Prostate gland (tissue), 2 donors: ENCODE measurements at regions not wholly inside any gene's neighbourhood (a gene's known extent, or its start where the extent isn't known, plus 50 kb on each side); places are given as distances from the start of the nearest gene placed in this dataset.

Experiments used
- DNase-seq: peaks from one replicate; pipeline ENCODE4 v3.0.0-alpha.2; 2019; ENCODE audit warnings: low spot score
- H3K27ac ChIP-seq, 2 donors: fragments of 200-600 bp; sonication (generic); 2 replicates each; pipeline ENCODE4 v1.5.1; 2017 to 2019
- H3K27me3 ChIP-seq: fragments of 200-600 bp; sonication (generic); replicated peaks from 2 replicates; pipeline ENCODE4 v1.5.1; 2019; ENCODE audit not compliant: insufficient read depth
- H3K36me3 ChIP-seq, 2 donors: fragments of 200-600 bp; sonication (generic); 1 replicate in 1 of 2; 2 replicates in 1 of 2; pipeline versions ENCODE4 v1.5.1 to v1.8.1; 2017 to 2019
- H3K4me1 ChIP-seq: fragments of 200-600 bp; sonication (generic); replicated peaks from 2 replicates; pipeline ENCODE4 v1.5.1; 2019
- H3K4me3 ChIP-seq, 2 donors: fragments of 200-600 bp; sonication (generic); 2 replicates each; pipeline ENCODE4 v1.5.1; 2017 to 2019
- H3K9me3 ChIP-seq: fragments of 200-600 bp; sonication (generic); 2 replicates; pipeline ENCODE4 v1.5.1; 2017
- POLR2A ChIP-seq: fragments of 450-650 bp; IDR thresholded peaks from one replicate; pipeline ENCODE4 v1.6.1; 2016; ENCODE audit warnings: antibody characterized with exemption, mild to moderate bottlenecking
- POLR2AphosphoS5 ChIP-seq: sonication (generic); formaldehyde crosslinking; IDR thresholded peaks from one replicate; pipeline ENCODE4 v1.6.1; 2017; ENCODE audit warnings: antibody characterized with exemption
- WGBS: methylation state at CpG from one replicate; pipeline ENCODE4 v1.1.5; 2018; 5-methylcytosine and 5-hydroxymethylcytosine counted together
- intact Hi-C: fragments of 100-400 bp; cut with DNase I; formaldehyde crosslinking; loops from one replicate; pipeline ENCODE4 v1.14.2; 2022
- TF ChIP-seq, protein P1 (sequence below), 4 experiments: fragments of 200-600 bp in 2 of 4; fragments of 450-650 bp in 2 of 4; sonication (generic) in 2 of 4; IDR thresholded peaks; 1 replicate in 3 of 4; 2 replicates in 1 of 4; pipeline ENCODE4 v1.5.1; 2016 to 2019; ENCODE audit warnings: antibody characterized with exemption in 4 of 4, mild to moderate bottlenecking in 2 of 4, moderate library complexity in 2 of 4

DNA sequence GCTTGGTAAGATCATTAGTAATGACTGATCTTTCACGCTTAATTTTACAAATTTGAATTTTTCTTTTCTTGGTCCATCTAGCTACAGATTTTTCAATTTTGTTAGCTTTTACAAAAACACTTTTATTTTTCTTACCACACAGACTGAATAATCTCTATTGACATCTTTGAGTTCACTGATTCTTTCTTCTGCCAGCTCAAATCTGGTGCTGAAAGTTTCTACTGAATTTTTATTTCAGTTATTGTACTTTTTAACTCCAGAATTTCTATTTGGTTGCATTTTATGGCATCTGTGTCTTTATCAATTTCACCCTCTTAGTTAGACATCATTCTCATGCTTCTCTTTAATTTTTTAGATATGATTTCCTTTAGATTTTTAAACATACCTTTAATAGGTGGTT lies 584.7 kb downstream of the LMO4 start:
- Histone ChIP-seq H3K36me3 (no peaks in the 10 kb centered on the region), H3K9me3 (no peaks in the 10 kb centered on the region), H3K27me3 (no peaks in the 10 kb centered on the region), H3K4me3 (no peak overlapping the region), H3K4me1 (no peaks in the 10 kb centered on the region), H3K27ac (no peak overlapping the region)
- 97% methylated on average over 1 of the region's 1 CpG for WGBS
- TF ChIP-seq POLR2A (no peak), POLR2AphosphoS5 (no peak)
- TF ChIP-seq, protein P1, sequence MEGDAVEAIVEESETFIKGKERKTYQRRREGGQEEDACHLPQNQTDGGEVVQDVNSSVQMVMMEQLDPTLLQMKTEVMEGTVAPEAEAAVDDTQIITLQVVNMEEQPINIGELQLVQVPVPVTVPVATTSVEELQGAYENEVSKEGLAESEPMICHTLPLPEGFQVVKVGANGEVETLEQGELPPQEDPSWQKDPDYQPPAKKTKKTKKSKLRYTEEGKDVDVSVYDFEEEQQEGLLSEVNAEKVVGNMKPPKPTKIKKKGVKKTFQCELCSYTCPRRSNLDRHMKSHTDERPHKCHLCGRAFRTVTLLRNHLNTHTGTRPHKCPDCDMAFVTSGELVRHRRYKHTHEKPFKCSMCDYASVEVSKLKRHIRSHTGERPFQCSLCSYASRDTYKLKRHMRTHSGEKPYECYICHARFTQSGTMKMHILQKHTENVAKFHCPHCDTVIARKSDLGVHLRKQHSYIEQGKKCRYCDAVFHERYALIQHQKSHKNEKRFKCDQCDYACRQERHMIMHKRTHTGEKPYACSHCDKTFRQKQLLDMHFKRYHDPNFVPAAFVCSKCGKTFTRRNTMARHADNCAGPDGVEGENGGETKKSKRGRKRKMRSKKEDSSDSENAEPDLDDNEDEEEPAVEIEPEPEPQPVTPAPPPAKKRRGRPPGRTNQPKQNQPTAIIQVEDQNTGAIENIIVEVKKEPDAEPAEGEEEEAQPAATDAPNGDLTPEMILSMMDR (IDR thresholded peaks at IDR 0.05): no peak
- no peak for DNase-seq
- intact Hi-C loops: no loop called here

DNA sequence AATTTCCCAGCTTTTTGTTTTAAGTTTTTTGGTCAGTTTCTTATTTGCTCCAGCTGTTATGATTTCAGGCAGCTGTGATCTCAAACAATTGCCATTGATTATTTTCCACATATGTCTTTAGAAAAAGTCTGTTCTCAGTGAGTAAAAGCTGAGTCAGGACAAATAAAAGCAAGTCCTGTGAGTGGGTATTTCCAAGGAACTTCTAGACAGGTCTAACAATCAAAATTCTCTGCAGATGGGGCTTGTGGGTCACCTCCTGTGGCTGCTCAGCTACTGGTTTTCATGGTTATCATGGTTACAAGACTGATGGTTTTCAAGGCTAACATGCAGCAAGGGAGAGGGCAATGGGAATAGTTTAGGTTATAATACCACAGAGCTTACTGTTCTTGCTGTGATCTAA lies 585.7 kb downstream of the LMO4 start:
- intact Hi-C loops: no loop called here
- H3K27ac ChIP-seq: no peak overlapping the region
- no peaks in the 10 kb centered on the region for H3K9me3 ChIP-seq
- DNase-seq: no peak
- no peaks in the 10 kb centered on the region for H3K4me1 ChIP-seq
- H3K4me3 ChIP-seq: no peak overlapping the region
- TF ChIP-seq POLR2A: no peak
- TF ChIP-seq, protein P1 (IDR thresholded peaks at IDR 0.05): no peak
- TF ChIP-seq POLR2AphosphoS5: no peak
- no peaks in the 10 kb centered on the region for H3K36me3 ChIP-seq
- H3K27me3 ChIP-seq: no peaks in the 10 kb centered on the region

DNA sequence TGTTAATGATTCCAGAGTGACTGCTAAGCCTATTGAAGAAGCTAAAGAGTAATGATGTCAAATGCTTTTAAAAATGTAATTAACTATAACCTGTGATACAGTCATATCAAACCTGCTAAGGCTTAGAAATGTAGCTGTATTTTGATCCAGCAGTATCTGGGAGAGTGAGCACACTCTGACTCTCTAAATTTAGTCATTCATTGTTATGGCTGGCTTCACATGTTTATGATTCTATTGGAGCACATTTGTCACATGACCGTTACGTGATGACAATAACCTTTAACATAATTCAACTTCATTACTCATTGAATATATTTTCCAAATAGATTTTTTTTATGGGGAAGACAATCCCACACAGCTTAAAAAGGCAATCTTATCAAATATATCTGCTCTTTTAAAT lies 587.1 kb downstream of the LMO4 start:
- no peak for DNase-seq
- H3K9me3 ChIP-seq: no peaks in the 10 kb centered on the region
- H3K27me3 ChIP-seq: no peaks in the 10 kb centered on the region
- no peak overlapping the region for H3K4me3 ChIP-seq
- intact Hi-C loops: no loop called here
- no peak for TF ChIP-seq POLR2AphosphoS5
- TF ChIP-seq, protein P1 (IDR thresholded peaks at IDR 0.05): no peak
- no peak for TF ChIP-seq POLR2A
- 95% methylated on average over 2 of the region's 2 CpGs for WGBS
- H3K27ac ChIP-seq: no peak overlapping the region
- H3K36me3 ChIP-seq: no peaks in the 10 kb centered on the region
- H3K4me1 ChIP-seq: no peaks in the 10 kb centered on the region

DNA sequence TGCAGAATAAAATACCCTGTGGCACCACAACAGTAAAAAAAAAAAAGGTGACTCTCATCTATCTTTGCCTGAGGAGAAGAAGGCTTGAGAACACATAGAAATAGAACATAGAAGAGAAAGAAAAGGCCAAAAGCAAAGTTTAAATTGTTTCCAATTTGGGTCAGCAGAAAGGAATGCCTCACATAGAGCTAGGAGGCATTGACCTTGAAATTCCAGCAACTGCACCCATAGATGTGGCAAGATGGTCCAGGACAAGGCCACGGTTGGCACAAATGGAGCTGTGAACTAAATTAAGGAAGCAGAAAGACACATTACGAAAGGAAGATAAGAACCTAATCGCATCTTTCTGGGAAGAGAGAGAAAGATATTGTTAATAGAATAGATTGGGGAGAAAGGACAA lies 588.3 kb downstream of the LMO4 start:
- no peak for DNase-seq
- no peaks in the 10 kb centered on the region for H3K4me1 ChIP-seq
- H3K27me3 ChIP-seq: no peaks in the 10 kb centered on the region
- WGBS: 88% methylated on average over 3 of the region's 3 CpGs
- no peaks in the 10 kb centered on the region for H3K36me3 ChIP-seq
- TF ChIP-seq, protein P1 (IDR thresholded peaks at IDR 0.05): no peak
- TF ChIP-seq POLR2AphosphoS5 (no peak), POLR2A (no peak)
- H3K9me3 ChIP-seq: no peaks in the 10 kb centered on the region
- H3K4me3 ChIP-seq: no peak overlapping the region
- intact Hi-C loops: no loop called here
- H3K27ac ChIP-seq: no peak overlapping the region

DNA sequence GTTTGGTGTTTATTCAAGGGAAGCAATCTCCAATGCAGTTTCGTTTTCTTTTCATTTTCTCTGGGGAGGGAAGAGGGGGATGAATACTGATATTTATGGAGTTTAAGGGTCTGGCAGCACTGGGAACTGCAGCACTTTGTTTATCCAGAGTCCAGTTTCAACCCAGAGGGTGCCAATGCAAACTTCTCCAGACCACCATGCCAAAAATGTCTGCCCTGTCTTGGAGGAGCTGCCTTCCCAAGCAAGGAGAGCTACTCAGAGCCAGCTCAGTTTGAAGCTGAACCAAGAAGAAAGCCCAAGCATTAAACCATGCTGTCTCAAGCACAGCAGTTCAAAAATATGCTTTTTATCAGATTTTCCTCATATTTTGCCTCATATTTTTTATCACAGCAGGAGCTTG lies 589.7 kb downstream of the LMO4 start:
- H3K27ac ChIP-seq: peak overlapping the region in 1 of 2 donors; percentile 17
- TF ChIP-seq POLR2AphosphoS5: peak; percentile 17
- no peak for TF ChIP-seq POLR2A

More for the DNA sequence above, 589.7 kb downstream of the LMO4 start:
- H3K36me3 ChIP-seq: no peaks in the 10 kb centered on the region
- no peaks in the 10 kb centered on the region for H3K4me1 ChIP-seq
- H3K9me3 ChIP-seq: no peaks in the 10 kb centered on the region
- peak; percentile 44 for DNase-seq
- WGBS: 26% methylated on average over 1 of the region's 1 CpG
- intact Hi-C loops: no loop called here
- H3K27me3 ChIP-seq: no peaks in the 10 kb centered on the region
- peak overlapping the region in 1 of 2 donors; percentile 1 for H3K4me3 ChIP-seq
